GM10266 (cell line): ENCODE measurements at regions not wholly inside any gene's neighbourhood (a gene's known extent, or its start where the extent isn't known, plus 50 kb on each side); places are given as distances from the start of the nearest gene placed in this dataset.

Experiments used
- DNase-seq: peaks from one replicate; pipeline ENCODE4 v3.0.0; 2012; ENCODE audit errors: extremely low spot score
- CTCF ChIP-seq: IDR thresholded peaks from 2 replicates; pipeline ENCODE4 v1.5.1; 2012; ENCODE audit warnings: mild to moderate bottlenecking, low read depth; ENCODE audit not compliant: control insufficient read depth, insufficient read depth; ENCODE audit errors: missing control alignments

DNA sequence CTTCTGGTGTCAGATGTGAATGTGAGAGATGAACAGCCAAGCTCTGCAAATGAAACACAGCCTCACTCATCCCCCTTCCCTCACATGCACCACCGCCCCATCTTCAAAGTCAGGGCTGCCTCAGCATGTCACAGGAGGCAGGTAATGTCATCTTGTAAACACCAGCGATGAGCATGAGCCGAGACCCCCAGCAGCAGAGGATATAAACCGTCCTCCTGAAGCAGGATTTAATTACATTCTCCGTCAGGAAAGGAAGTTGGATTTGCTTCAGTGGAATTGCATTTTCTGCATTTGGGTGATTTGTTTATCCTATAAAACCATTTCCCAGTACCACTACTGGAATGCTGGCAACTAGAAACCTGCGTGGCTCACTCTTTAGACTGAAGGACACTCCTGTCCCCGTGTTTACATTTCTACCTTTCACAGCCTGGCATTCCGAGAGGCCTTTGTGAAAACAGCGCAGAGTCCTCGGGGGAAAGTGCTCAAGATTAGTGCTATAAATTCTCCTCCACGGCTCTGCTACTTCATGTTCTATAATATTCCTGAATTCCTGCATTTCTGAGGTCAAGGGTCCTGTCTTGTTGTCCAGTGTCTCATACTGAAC lies 619.2 kb downstream of the IRS1 start:
- TF ChIP-seq CTCF: no peak
- no peak for DNase-seq

DNA sequence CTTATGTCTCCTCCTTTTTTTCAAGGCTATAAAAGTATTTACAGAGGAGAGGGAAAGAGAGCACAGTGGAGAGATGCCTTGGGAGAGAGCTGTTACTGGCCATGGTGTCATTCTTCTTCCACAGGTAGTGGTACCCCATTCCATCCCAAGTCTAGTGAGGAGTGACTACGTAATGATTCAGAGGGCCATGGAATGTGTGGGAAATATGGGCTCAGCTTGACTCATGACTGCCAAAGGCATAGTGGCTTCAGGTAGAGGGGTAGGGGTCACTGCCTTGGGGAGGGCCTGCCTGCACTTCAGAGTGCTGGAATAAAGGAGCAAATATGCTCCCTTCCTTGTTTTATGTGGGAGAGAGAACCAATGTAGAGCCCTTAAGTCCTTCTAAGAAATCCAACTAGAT lies 620.6 kb downstream of the IRS1 start:
- TF ChIP-seq CTCF: no peak
- no peak for DNase-seq

GRCh38 chr2:226176283-226176984 lies 623.2 kb downstream of the IRS1 start:
- no peak for DNase-seq
- TF ChIP-seq CTCF: no peak

DNA sequence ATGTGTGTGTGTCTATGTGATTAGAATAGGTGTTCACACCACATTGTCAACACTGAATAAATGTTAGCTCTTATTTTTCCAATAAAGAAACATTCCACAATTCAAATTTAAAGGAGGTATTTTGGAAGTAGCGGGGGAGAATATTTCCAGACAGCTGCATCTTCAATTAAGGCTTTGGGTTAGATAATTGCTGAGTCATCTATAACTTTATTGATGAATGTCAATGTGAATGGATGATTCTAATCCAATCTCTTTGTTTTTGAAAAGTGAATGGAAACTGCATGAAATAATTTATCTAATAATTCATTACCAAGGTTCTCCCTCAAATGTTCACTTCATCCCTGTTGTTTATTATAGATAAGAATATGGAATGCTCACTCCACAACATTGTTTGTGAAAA lies 625.2 kb downstream of the IRS1 start:
- no peak for TF ChIP-seq CTCF
- no peak for DNase-seq

- no peak for DNase-seq
- TF ChIP-seq CTCF: no peak
Observed at GRCh38 chr2:226172939-226173338, 626.7 kb downstream of the IRS1 start.

DNA sequence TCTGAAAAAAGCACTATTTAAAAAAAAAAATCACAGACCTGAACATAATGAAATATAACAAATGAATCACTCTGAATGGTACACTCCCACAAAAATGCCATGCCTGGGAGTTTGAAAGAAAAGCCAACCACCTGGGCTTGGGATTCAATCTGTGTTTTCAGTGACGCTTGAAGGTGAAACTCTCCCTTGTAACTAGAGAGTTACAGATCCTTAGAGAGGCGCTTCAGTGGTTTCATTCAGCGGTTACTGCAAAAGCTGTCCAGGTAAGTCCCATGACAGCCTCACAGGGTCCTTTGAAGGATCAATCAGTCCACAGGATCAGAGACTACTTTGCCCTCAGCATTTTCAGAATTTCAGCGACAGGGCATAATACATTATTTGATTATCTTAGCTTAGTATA lies 627.3 kb downstream of the IRS1 start:
- no peak for TF ChIP-seq CTCF

More for the DNA sequence above, 627.3 kb downstream of the IRS1 start:
- DNase-seq: no peak
